K562 (cell line): ENCODE measurements at regions not wholly inside any gene's neighbourhood (a gene's known extent, or its start where the extent isn't known, plus 50 kb on each side); places are given as distances from the start of the nearest gene placed in this dataset.
"Not testable (repeated sequence)": the region's sequence is repeated elsewhere in the genome, so short reads cannot be mapped to it uniquely, and the experiment has no call there.

ENCODE experiments used
- CCAR2 ChIP-seq: fragments of 200-400 bp; formaldehyde crosslinking; IDR thresholded peaks from 2 replicates; pipeline ENCODE4 v1.6.1; 2017; ENCODE audit warnings: mild to moderate bottlenecking, low read depth, low read length
- CEBPG ChIP-seq, 3 experiments: fragments of 200-800 bp in 1 of 3; sonication (Bioruptor generic) in 1 of 3; sonication (generic) in 1 of 3; formaldehyde crosslinking in 1 of 3; IDR thresholded peaks in 2 of 3; conservative IDR thresholded peaks in 1 of 3; 2 replicates each; pipeline versions ENCODE4 v1.6.1 to v1.8.0; 2016 to 2022; ENCODE audit warnings: missing compliant biosample characterization in 2 of 3, missing genetic modification characterization in 2 of 3, mild to moderate bottlenecking in 1 of 3, missing genetic modification reagents in 1 of 3
- MLX ChIP-seq, 2 experiments: fragments of 450-650 bp in 1 of 2; sonication (generic) in 1 of 2; formaldehyde crosslinking; conservative IDR thresholded peaks; 2 replicates each; pipeline versions ENCODE4 v1.4.0 to v1.8.1; 2020 to 2022; ENCODE audit warnings: mild to moderate bottlenecking in 1 of 2, missing genetic modification reagents in 1 of 2
- MYNN ChIP-seq, 2 experiments: sonication (generic); formaldehyde crosslinking in 1 of 2; IDR thresholded peaks; 2 replicates each; pipeline versions ENCODE4 v1.5.0 to v1.6.1; 2016 to 2020; ENCODE audit warnings: antibody characterized with exemption in 1 of 2, missing genetic modification reagents in 1 of 2
- ZNF584 ChIP-seq: fragments of 200-800 bp; sonication (Bioruptor generic); IDR thresholded peaks from 2 replicates; pipeline ENCODE4 v1.6.1; 2016; ENCODE audit warnings: low read depth, mild to moderate bottlenecking, missing genetic modification characterization, missing compliant biosample characterization
- TF ChIP-seq, protein P1 (sequence below): sonication (generic); formaldehyde crosslinking; IDR thresholded peaks from 2 replicates; pipeline ENCODE4 v1.5.0; 2020; ENCODE audit warnings: missing genetic modification reagents

DNA sequence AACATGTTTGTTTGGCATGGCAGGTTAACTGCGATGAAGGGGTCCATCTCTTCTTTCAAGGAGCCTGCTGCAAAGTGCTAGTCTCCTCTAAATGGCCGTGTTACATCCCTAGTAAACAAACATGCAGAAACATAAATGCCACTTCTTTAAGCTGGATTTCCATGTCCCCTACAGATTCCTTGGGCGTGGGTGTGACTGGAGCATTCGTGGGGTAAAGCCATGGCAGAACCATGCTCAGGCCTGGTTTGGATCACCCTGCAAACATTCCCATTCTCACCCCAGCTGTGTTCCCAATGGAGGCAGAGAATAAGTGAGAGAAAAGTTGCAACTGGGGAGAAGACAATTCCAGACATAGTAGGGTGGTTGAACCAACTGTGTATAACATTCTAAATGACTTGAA lies 208.0 kb upstream of the FAM240B start:
- TF ChIP-seq CEBPG (CRISPR knock-in tag; IDR thresholded peaks at IDR 0.05); CEBPG (tag; conservative IDR thresholded peaks at IDR 0.05 in 1 of 2, IDR thresholded peaks at IDR 0.05 in 1 of 2); MLX (CRISPR knock-in tag; conservative IDR thresholded peaks at IDR 0.05); ZNF584 (CRISPR knock-in tag); MYNN (IDR thresholded peaks at IDR 0.05); MYNN (CRISPR knock-in tag; IDR thresholded peaks at IDR 0.05); CCAR2: not testable (repeated sequence)
- TF ChIP-seq, protein P1, sequence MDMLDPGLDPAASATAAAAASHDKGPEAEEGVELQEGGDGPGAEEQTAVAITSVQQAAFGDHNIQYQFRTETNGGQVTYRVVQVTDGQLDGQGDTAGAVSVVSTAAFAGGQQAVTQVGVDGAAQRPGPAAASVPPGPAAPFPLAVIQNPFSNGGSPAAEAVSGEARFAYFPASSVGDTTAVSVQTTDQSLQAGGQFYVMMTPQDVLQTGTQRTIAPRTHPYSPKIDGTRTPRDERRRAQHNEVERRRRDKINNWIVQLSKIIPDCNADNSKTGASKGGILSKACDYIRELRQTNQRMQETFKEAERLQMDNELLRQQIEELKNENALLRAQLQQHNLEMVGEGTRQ (CRISPR knock-in tag) = not testable (repeated sequence)
